ENCODE measurements at regions not wholly inside any gene's neighbourhood (a gene's known extent, or its start where the extent isn't known, plus 50 kb on each side); places are given as distances from the start of the nearest gene placed in this dataset.

DNA sequence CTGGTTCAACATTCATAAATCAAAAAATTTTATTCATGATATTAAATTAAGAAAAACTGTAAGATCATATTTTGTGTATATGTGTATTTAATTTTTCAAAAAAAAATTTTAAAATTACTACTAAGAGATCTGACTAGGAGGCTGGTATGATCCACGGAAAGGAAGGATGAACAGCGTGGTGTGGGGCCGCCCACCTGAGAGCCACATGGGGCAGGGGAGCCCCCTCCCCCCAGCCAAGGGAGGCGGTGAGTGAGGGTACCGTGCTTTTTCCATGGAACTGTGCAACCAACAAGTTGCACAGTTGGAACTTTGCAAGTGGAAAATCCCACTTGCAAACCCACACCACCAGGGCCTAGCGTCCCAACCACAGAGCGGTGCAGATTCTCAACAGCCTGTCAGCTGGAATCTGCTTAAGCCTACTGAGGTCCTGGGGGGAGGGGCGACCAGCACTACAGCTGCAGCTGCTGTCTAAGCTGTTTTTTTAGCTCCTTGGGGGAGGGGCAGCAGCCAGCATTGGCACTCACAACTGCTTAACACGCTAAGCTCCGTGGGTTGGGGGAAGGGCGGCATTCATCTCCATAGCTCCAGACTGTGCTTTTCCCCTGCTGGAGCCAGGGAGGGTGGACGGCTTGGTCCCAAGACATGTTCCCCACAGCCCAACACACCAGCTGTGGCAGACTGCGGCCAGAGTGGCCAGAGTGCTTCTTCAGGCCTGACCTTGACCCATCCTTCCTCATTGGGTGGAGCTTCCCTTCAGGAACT, 94.2 kb upstream of the IGFBP3 start:
- H3K4me1 ChIP-seq (ENCODE audit: control insufficient read depth, insufficient read depth, low read length), result no peaks in the 10 kb centered on the region

GRCh38 chr7:46011501-46011900, 90.4 kb upstream of the IGFBP3 start:
- no peaks in the 10 kb centered on the region for H3K4me1 ChIP-seq (ENCODE audit: control insufficient read depth, insufficient read depth, low read length)
- Mint-ChIP-seq H3K36me3 (no peaks in the 10 kb centered on the region), H3K27ac (no peak overlapping the region), H3K9me3 (peaks cover 0 to 2% of the 10 kb centered on the region in 2 donors), H3K4me1 (no peaks in the 10 kb centered on the region), H3K27me3 (ENCODE audit: low read depth in 2 of 2) (no peaks in the 10 kb centered on the region), H3K4me3 (no peak overlapping the region)
- no peak for DNase-seq
- ATAC-seq, result no peak
- H3K4me3 ChIP-seq (ENCODE audit: low read length), result no peak overlapping the region
- H3K27ac ChIP-seq (ENCODE audit: low read length), result no peak overlapping the region
- H3K36me3 ChIP-seq (ENCODE audit: control insufficient read depth, insufficient read depth, low read length), result no peaks in the 10 kb centered on the region
- TF ChIP-seq CTCF (IDR thresholded peaks at IDR 0.05), result no peak
- no peaks in the 10 kb centered on the region for H3K27me3 ChIP-seq (ENCODE audit: control insufficient read depth, insufficient read depth, low read length)
- intact Hi-C loops (cut with micrococcal nuclease), result no loop called here
- WGBS (ENCODE audit: insufficient coverage), result no CpG with 5 or more reads among the region's 1 CpG
- H3K9me3 ChIP-seq (ENCODE audit: control insufficient read depth, insufficient read depth, low read length), result no peaks in the 10 kb centered on the region

More for the DNA sequence above, 94.2 kb upstream of the IGFBP3 start:
- TF ChIP-seq CTCF (IDR thresholded peaks at IDR 0.05), result no peak
- no peak for DNase-seq
- no peaks in the 10 kb centered on the region for H3K9me3 ChIP-seq (ENCODE audit: control insufficient read depth, insufficient read depth, low read length)
- intact Hi-C loops (cut with micrococcal nuclease), result no loop called here
- 75% methylated on average over 12 of the region's 13 CpGs for WGBS (ENCODE audit: insufficient coverage)
- Mint-ChIP-seq H3K27me3 (ENCODE audit: low read depth in 2 of 2) (no peaks in the 10 kb centered on the region), H3K36me3 (no peaks in the 10 kb centered on the region), H3K27ac (no peak overlapping the region), H3K9me3 (peaks cover 0 to 5% of the 10 kb centered on the region in 2 donors), H3K4me1 (no peaks in the 10 kb centered on the region), H3K4me3 (no peak overlapping the region)
- H3K27ac ChIP-seq (ENCODE audit: low read length), result no peak overlapping the region
- H3K4me3 ChIP-seq (ENCODE audit: low read length), result no peak overlapping the region
- H3K36me3 ChIP-seq (ENCODE audit: control insufficient read depth, insufficient read depth, low read length), result no peaks in the 10 kb centered on the region
- no peak for ATAC-seq
- no peaks in the 10 kb centered on the region for H3K27me3 ChIP-seq (ENCODE audit: control insufficient read depth, insufficient read depth, low read length)

DNA sequence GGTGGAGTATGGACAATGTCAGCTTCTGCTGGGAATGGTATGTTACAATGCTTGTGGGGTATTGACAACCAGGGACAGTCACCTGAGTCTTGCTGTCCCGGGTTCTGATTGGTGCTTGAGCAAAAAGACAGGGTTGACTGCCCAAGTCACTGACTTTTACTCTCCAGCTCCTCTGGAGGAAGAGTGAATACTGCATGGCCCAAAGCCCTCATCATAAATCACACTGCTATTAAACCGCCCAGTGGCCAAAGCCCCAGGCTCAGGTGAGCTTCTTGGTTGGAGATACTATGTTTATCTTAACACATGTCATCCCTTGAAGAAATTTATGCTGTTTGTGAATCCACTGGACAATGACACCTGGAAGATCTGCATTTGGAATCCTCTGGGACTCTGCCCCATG, 90.0 kb upstream of the IGFBP3 start:
- Mint-ChIP-seq H3K9me3 (peaks cover 0 to 2% of the 10 kb centered on the region in 2 donors), H3K4me3 (no peak overlapping the region), H3K4me1 (no peaks in the 10 kb centered on the region), H3K27ac (no peak overlapping the region), H3K36me3 (no peaks in the 10 kb centered on the region), H3K27me3 (ENCODE audit: low read depth in 2 of 2) (no peaks in the 10 kb centered on the region)
- ATAC-seq (no peak), DNase-seq (no peak)
- no peaks in the 10 kb centered on the region for H3K4me1 ChIP-seq (ENCODE audit: control insufficient read depth, insufficient read depth, low read length)
- no peak for TF ChIP-seq CTCF (IDR thresholded peaks at IDR 0.05)
- H3K27ac ChIP-seq (ENCODE audit: low read length), result no peak overlapping the region
- no peaks in the 10 kb centered on the region for H3K27me3 ChIP-seq (ENCODE audit: control insufficient read depth, insufficient read depth, low read length)
- H3K36me3 ChIP-seq (ENCODE audit: control insufficient read depth, insufficient read depth, low read length), result no peaks in the 10 kb centered on the region
- H3K9me3 ChIP-seq (ENCODE audit: control insufficient read depth, insufficient read depth, low read length), result no peaks in the 10 kb centered on the region
- intact Hi-C loops (cut with micrococcal nuclease), result no loop called here
- WGBS (ENCODE audit: insufficient coverage), result 57% methylated on average over 1 of the region's 2 CpGs
- H3K4me3 ChIP-seq (ENCODE audit: low read length), result no peak overlapping the region

DNA sequence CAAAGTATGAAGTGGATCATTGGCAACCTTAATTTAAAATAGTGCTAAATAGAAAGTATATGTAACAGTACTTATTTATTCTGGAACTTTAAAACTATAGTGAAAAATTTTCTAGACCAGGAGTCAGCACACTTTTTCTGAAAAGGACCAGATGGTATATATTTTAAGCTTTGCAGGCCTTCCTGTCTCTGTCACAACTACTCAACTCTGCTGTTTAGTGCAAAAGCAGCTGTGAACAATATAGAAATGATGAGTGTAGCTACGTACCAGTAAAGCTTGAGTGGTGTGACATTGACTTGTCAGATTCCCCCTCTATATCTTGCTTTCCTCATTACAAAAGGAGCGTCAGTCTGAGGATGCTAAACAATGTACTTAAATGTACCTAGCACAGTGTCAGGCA, 88.1 kb upstream of the IGFBP3 start:
- Mint-ChIP-seq H3K9me3 (peaks cover 0 to 2% of the 10 kb centered on the region in 2 donors), H3K27me3 (ENCODE audit: low read depth in 2 of 2) (no peaks in the 10 kb centered on the region), H3K4me1 (no peaks in the 10 kb centered on the region), H3K27ac (no peak overlapping the region), H3K36me3 (no peaks in the 10 kb centered on the region), H3K4me3 (no peak overlapping the region)
- Histone ChIP-seq H3K9me3 (ENCODE audit: control insufficient read depth, insufficient read depth, low read length) (no peaks in the 10 kb centered on the region), H3K4me1 (ENCODE audit: control insufficient read depth, insufficient read depth, low read length) (no peaks in the 10 kb centered on the region), H3K27ac (ENCODE audit: low read length) (no peak overlapping the region), H3K4me3 (ENCODE audit: low read length) (no peak overlapping the region), H3K36me3 (ENCODE audit: control insufficient read depth, insufficient read depth, low read length) (no peaks in the 10 kb centered on the region), H3K27me3 (ENCODE audit: control insufficient read depth, insufficient read depth, low read length) (no peaks in the 10 kb centered on the region)
- WGBS (ENCODE audit: insufficient coverage), result 87% methylated on average over 1 of the region's 2 CpGs
- intact Hi-C loops (cut with micrococcal nuclease), result no loop called here
- DNase-seq (no peak), ATAC-seq (no peak)
- no peak for TF ChIP-seq CTCF (IDR thresholded peaks at IDR 0.05)

All from natural killer cell (primary cell).